ENCODE measurements at regions not wholly inside any gene's neighbourhood (a gene's known extent, or its start where the extent isn't known, plus 50 kb on each side); places are given as distances from the start of the nearest gene placed in this dataset.
"Not testable (repeated sequence)": the region's sequence is repeated elsewhere in the genome, so short reads cannot be mapped to it uniquely, and the experiment has no call there.

- Histone ChIP-seq H3K27ac (peak overlapping the region in 1 of 21 experiments; percentile 6), H3K4me3 (no peak overlapping the region)
Observed at GRCh38 chr7:33774762-33775523, 130.4 kb upstream of the BMPER start.

GRCh38 chr7:33775790-33776189 lies 129.5 kb upstream of the BMPER start:
- Histone ChIP-seq H3K4me3 (no peak overlapping the region), H3K27ac (no peak overlapping the region)

GRCh38 chr7:33776788-33777187 lies 128.6 kb upstream of the BMPER start:
- Histone ChIP-seq H3K27ac (no peak overlapping the region), H3K4me3 (no peak overlapping the region)

GRCh38 chr7:33778195-33778594 lies 127.1 kb upstream of the BMPER start:
- H3K4me3 ChIP-seq: no peak overlapping the region
- H3K27ac ChIP-seq: no peak overlapping the region

GRCh38 chr7:33779216-33779615 lies 126.1 kb upstream of the BMPER start:
- Histone ChIP-seq H3K27ac (no peak overlapping the region), H3K4me3 (no peak overlapping the region)

GRCh38 chr7:33781167-33781566 lies 124.2 kb upstream of the BMPER start:
- Histone ChIP-seq H3K27ac (no peak overlapping the region), H3K4me3 (no peak overlapping the region)

GRCh38 chr7:33781796-33782195 lies 123.5 kb upstream of the BMPER start:
- no peak overlapping the region for H3K27ac ChIP-seq
- no peak overlapping the region for H3K4me3 ChIP-seq

- Histone ChIP-seq H3K4me3 (no peak overlapping the region), H3K27ac (no peak overlapping the region)
Observed at GRCh38 chr7:33784000-33784399, 121.3 kb upstream of the BMPER start.

- no peak overlapping the region for H3K4me3 ChIP-seq
- no peak overlapping the region for H3K27ac ChIP-seq
Observed at GRCh38 chr7:33788531-33788930, 116.8 kb upstream of the BMPER start.

- no peak overlapping the region for H3K4me3 ChIP-seq
- no peak overlapping the region for H3K27ac ChIP-seq
Observed at GRCh38 chr7:33789871-33790630, 115.3 kb upstream of the BMPER start.

- no peak overlapping the region for H3K4me3 ChIP-seq
- H3K27ac ChIP-seq: no peak overlapping the region
Observed at GRCh38 chr7:33790746-33791145, 114.6 kb upstream of the BMPER start.

- H3K4me3 ChIP-seq: no peak overlapping the region
- H3K27ac ChIP-seq: no peak overlapping the region
Observed at GRCh38 chr7:33792041-33792440, 113.3 kb upstream of the BMPER start.

GRCh38 chr7:33792547-33793105 lies 112.7 kb upstream of the BMPER start:
- H3K27ac ChIP-seq: no peak overlapping the region
- no peak overlapping the region for H3K4me3 ChIP-seq

GRCh38 chr7:33793616-33794015 lies 111.7 kb upstream of the BMPER start:
- no peak overlapping the region for H3K27ac ChIP-seq
- no peak overlapping the region for H3K4me3 ChIP-seq

GRCh38 chr7:33794419-33794818 lies 110.9 kb upstream of the BMPER start:
- no peak overlapping the region for H3K4me3 ChIP-seq
- no peak overlapping the region for H3K27ac ChIP-seq

GRCh38 chr7:33794959-33795358 lies 110.4 kb upstream of the BMPER start:
- Histone ChIP-seq H3K27ac (no peak overlapping the region), H3K4me3 (no peak overlapping the region)

- Histone ChIP-seq H3K4me3 (no peak overlapping the region), H3K27ac (no peak overlapping the region)
Observed at GRCh38 chr7:33796538-33796937, 108.8 kb upstream of the BMPER start.

- H3K27ac ChIP-seq, H3K4me3 ChIP-seq: not testable (repeated sequence)
Observed at GRCh38 chr7:33797512-33797911, 107.8 kb upstream of the BMPER start.

GRCh38 chr7:33798686-33799325 lies 106.5 kb upstream of the BMPER start:
- Histone ChIP-seq H3K4me3 (no peak overlapping the region), H3K27ac (no peak overlapping the region)

GRCh38 chr7:33799766-33800165 lies 105.6 kb upstream of the BMPER start:
- H3K27ac ChIP-seq: no peak overlapping the region

GRCh38 chr7:33802600-33802999 lies 102.7 kb upstream of the BMPER start:
- Histone ChIP-seq H3K4me3 (no peak overlapping the region), H3K27ac (no peak overlapping the region)

More at GRCh38 chr7:33799766-33800165, 105.6 kb upstream of the BMPER start:
- no peak overlapping the region for H3K4me3 ChIP-seq

All from skin epidermis (tissue), 12 donors.